GM21367 (cell line): ENCODE measurements at regions not wholly inside any gene's neighbourhood (a gene's known extent, or its start where the extent isn't known, plus 50 kb on each side); places are given as distances from the start of the nearest gene placed in this dataset.

Source experiments
- ATAC-seq: cut with Tn5 transposase; IDR thresholded peaks from one replicate; pipeline ENCODE4 v1.9.1; 2021; ENCODE audit not compliant: unreplicated experiment

DNA sequence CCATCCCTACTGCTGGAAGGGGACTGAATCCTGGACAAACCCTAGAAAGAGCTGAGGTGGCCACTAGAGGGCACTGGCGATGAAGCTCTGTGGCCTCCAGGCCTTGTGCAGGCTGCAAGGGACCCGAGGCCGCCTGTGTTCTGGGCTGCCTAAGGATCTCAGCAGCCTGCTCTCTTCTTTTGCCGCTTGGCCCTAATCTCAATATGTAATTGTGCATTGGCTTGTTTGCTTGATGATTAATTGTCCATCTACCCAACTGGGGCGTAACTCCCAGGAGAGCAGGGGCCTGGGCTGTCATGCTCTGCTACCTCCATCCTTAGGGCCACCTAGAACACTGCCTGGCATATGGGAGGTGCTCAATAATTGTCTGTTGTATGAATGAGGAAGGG, 73.8 kb downstream of the SYNE3 start:
- ATAC-seq = peak; percentile 81

DNA sequence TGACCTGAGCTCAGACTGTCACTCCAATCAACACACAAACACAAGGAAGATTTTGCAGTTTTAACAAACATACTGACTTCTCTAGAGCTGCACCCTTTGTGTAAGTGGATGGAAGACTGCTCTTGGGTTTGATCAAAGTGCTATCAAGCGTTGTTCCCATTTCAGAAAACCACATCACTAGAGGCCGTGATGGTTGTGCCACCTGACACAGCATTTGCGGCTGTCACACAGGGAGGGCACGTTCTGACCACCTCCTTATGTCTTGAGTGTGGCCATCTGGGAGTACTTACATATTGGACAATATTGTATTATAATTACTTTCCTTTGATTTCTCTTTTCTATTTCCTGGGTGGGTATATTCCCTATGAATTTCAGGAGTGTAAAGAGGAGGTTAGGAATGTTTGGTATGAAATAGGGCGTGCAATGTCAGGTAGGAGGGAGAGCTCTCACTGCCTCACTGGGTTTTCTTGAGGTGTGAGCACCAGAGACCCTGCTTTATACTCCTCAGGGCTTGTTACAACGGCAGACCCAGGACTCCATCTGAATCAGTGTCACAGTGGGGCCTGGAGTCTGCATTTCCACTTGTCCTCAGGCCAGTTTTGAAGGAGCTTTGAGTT, 74.3 kb downstream of the SYNE3 start:
- no peak for ATAC-seq

DNA sequence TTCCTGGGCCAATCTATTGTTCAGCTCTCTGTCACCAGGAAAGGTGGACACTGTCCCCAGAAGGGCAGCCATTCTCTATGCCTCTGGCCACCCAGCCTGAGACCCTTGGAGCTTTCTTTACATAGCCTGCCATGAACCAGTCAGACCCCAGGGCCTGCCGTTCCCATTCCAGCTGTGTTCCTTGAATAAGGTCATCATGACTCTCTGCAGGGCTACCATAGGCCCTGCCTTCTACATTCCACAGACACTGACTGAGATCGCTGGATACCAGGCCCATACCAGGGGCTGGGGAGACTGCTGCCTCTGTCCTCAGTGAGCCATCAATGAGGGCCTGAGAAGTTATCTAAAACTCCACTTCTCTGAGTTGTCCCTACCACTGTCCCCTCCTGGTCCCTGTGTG, 75.5 kb downstream of the SYNE3 start:
- ATAC-seq = no peak

DNA sequence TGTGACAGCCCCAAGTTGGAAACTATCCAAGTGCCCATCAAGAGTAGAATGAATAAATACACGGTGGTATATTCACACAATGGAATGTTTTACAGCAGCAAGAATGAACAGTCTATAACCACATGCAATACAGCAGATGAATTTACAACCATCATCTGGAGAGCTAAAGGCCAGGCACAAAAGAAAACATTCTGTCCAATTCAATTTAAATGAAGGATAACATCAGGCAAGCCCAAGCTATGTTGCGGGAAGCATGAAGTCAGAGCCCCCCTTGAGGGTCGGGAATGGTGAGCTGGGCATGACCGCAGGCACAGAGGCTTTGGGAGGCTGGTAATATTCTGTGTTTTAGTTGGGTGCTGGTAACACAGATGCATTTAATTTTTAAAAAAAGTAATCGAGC, 76.0 kb downstream of the SYNE3 start:
- no peak for ATAC-seq

DNA sequence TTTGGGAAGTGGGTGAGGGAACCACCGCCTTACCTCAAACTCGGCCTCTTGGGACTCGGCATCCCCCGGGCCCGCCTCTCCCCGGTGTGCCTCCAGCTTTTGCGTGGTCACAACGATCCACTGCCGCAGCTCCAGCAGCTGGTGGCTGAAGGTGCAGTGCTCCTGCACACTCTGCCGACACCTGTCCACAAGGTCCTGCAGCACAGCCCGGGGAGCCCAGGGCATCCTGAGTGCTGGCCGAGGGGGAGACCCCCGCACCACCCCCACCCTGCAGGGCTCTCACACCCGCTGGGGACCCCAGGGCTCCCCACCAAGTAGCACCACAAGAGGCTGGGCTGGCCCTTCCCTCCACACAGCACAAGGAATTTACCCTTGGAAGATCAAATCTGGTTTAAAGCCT, 76.6 kb downstream of the SYNE3 start:
- ATAC-seq = no peak

DNA sequence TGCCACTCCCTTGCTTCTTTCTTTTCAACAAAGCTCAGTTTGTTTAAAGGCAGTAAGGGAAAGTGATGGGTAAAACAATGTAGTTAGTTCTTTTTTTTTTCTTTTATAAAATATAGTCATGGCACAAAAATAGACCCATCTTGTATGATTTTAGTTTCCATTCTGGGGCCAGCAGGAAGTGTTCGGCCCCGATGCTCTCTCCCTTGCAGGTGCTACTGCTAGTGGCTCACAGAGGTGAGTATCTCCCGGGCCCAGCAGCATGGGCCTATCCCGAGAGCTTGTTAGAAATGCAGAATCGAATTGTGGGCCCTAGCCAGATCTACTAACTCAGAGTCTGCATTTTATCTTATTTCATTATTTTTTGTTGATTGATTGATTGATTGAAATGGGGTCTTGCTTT, 78.7 kb downstream of the SYNE3 start:
- ATAC-seq = no peak

DNA sequence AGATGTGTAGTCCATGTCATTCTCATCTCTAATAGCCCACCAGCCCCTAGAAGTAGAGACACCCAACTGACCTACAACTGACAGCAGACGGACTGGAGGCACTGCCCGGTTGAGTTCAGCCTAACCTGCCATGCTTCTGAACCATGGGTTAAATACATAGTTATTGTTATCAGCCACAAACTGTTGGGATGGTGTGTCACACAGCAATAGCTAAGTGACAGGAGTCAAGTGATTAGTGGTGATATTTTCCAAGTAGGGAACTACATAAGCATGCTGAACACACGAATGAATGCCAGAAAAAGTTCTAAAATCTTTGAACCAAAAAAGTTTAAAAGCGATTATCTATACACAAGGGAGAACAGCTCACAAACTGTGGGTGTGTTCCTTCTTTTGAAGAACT, 80.1 kb downstream of the SYNE3 start:
- no peak for ATAC-seq

DNA sequence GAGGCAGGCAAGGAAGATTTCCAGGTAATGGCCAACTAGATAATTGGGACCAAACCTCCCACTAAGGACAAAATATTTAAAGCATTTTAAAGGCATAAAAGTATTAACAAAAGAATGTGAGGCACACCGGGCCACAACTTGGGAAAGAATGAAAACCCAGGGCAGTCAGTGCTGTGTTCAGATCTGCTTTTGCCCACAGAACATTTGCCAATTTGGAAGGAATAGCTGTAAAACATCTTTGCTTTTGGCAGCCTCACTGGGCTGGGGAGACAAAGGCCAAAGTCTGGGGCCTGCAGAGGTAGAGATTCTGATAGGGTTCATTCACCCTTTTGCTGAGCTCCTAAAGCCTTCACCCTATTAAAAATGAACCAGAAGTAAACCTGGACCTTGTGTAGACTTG, 82.3 kb downstream of the SYNE3 start:
- no peak for ATAC-seq

DNA sequence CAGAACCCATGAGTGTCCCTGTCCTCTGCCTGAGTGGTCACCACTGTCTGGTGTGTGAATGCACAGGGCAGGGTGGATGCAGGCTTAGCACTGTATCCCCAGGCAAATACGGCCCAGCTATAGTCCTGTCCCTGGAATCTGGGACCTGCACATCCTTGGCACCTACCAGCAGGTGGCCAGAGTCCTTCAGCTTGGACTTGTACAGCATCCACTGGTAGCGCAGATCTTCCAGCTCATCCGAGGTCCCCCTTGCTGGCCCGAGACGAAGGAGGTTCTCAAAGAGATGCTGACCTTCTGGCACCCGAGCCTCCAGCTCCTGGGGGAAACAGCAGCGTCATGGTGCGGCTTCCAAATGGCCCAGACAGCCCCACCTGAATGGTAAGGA, 83.4 kb downstream of the SYNE3 start:
- no peak for ATAC-seq

DNA sequence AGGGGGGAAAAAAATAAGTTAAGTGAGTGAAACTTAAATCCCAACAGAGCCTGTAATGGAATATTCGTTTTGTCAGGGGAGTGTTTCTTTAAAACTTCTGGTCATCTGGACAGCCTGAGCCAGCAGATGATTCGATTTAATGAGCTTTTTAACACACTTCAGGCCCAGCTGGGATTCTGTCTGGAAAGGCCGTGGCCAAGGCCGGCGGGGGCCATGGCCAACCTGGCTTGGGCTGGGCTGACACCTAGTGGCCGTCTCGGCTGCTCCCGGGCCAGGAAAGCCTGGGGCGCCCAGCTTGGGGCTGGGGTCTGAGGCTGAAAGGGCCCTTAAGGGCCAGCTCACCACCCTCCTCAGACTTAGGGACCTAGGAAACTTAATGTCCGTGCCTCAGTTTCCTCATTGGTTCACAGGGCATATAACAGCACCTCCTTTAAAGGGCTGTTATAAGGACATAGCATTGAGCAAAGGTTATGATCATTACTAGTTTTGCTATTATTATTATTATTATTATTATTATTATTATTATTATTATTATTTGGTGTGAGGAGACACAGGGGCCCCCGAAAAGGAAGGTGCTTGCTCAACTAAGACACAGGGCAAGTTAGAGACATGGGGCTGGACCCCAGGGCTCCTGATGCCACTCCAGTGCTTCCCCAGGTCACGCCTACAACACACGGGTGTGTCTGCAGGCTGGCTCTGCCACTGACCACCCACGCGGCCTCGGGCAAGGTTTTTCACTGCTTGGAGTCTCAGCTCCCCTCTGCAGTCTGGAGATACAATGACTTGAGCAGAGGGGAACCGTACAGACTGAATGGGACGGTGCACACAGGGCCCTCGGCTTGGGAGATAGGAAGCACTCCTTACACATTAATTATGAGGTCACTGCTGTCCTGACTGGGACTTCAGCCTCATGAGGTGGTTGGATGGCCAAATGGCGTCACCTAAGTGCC, 84.0 kb downstream of the SYNE3 start:
- no peak for ATAC-seq

DNA sequence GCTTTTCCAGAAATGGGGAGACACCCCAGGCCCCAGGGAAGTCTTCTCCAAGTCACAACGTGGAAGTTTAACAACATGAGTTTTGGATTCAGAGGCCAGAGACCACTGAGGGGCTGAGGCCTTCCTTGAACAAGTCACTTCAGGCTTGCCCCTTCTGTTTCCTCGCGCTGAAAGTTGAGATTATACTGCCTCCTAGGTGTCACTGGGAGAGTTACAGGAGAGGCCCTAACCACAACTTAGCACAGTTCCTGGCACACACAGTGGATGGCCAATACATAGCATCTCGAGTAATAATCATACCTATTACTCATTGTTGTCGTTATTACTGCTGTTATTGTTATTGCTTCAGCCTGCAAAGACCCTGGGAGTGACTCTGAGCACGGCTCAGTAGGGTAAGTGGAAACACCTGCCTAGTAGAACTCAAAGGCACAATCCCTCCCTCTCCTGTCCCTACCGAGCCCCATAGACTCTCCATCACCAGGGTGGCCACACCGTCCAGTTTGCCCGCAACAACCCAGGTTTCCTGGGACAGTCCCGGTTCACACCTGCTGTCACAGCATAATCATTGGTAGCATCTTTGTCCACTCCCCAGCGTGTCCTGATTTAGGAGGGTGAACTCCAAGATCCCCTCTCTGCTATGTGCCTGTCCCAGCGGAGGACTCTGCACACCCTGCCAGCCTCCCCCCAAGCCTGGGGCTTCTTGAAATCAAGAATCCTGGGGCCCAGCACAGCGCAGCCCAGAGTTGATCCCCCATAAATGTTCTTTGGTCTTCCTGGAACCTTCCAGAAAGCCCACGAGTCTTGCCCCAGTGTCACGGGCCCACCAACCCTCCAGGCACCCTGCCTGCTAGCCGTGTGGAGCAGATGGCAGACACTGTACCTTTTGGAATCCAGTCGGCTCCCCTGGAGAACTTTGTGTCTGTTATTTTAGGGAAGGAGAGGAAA, 85.0 kb downstream of the SYNE3 start:
- no peak for ATAC-seq

DNA sequence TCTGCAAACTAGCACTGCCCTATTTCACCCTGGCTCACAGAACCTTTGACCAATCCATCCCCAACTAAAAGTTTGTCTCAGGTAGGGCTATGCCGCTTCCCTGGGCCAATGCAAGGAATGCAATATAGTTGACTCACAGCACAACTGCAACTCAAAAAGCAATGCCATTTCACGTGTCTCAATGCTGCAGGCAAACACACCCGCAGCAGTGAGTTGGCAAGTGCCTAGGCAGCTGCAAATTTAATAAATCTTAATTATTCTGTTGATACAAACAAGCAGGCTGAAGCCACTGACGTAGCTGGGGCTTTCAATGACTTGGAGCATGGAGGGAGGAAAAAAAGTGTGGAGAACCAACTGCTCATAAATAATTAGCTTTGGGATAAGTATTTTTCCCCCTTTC, 87.9 kb downstream of the SYNE3 start:
- no peak for ATAC-seq

DNA sequence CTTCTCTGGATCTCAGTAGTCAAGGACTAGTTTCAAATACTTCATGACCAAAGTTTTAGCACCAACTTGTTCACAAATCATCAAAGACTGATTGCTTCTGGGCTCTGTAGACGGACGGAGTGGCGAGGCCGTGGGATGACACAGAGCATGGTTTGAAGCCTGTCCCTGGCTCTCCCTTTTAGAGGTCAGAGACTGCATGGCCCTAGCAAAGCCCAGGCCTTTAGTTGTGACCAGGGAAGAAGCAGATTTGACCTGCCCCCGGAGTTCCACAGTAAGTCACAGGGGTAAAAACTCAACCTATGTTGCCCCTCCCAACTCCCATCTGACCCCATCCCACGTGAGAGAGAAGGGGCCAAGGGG, 90.4 kb downstream of the SYNE3 start:
- no peak for ATAC-seq

DNA sequence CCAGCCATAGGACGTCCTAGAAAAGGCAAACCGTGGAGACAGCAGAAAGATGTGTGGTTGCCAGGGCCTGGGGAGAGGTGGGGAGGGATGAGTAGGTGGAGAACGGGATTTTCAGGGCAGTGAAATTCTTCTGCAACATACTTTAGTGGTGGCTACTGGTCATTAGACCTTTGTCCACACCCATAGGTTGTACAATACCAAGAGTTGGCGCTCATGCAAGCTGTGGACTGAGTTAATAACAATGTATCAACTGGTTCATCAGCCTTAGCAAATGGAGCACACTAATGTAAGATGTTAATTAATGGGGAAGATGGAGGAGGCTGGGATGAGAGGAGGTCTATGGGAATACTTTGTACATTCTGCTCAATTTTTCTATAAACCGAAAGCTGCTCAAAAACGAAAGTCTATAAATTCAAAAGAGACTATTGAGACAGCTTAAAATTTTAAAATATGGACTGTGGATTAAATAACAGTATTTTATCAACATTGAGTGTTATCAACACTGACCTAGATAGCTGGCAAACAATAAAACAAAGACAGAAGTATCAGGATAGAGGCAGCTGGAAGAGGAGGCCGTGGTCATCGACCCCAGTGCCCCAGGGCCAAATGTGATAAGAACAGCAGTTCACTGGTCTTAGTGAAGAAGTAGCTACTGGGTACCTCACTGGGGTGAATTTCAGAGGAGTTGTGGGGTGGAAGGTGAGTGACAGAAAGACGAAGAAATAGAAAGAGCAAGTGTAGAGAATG, 90.9 kb downstream of the SYNE3 start:
- no peak for ATAC-seq

DNA sequence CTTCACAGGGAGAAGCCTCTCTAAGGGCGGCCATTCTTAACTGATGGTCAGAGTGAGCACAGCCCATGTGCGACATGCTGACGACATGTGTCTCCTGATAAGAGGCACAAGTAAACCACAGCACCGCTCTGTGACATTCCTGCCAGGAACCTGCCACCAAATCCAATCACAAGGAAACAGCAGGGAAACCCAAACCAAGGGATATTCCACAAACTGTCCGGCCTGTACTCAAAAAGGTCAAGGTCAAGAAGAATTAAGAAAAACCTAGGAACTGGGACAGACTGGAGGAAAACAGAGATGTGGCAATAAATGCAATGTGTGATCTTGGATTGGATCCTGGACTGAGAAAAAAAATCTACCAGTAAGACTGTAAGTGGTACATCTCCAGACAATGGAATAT, 91.9 kb downstream of the SYNE3 start:
- ATAC-seq = no peak

DNA sequence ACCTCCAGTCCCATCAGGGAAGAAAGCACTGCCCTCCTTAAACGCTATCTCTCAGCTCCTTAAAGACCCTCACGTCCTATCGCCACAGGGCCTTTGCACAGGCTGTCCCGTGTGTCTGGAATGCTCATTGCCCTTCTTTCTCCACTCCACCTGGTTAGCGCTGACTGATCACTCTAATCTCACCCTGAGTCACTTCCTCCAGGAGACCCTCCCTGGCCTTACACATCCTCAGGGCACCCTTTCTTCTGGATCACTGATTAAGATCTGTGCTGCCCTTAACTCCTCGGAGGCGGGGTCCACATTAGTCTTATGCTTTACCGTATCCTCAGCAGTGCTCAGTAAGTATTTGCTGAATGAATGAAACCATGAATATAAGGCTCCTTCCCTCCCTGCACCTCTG, 94.7 kb downstream of the SYNE3 start:
- no peak for ATAC-seq

DNA sequence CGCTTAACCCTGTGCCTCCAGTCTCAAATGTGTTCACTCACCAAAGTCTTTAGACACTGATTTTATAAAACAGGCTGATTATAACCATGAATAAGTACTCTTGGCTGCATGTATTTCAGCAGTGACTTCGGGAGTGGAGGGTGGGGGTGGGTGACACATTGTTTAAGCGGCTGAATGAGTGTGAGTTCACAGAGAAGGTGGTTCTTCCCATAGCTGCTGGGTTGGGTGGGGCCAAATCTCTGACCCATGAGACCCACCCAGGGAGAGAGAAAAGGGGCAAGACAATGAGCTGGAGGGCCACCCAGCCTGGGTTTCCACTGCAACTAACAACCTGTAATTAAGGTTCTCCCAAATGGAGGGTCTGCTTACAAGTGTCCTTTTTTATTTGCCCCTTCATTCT, 96.4 kb downstream of the SYNE3 start:
- no peak for ATAC-seq

DNA sequence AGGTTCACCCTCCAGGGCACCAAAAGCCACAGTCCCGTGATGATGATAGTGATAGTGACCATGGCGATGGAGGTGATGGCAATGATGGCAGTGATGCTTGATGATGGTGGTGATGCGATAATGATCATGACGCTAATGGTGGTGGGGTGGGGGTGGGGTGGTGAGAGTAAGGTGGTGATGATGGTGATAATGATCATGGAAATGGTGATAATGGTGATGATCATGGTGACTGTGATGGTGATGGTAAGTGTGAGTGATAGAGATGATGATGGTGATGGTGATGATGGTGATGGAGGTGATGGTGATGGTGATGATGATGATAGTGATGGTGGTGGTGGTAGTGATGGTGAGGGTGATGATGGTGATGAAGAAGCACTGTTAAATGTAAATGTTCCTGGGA, 96.9 kb downstream of the SYNE3 start:
- ATAC-seq = no peak

DNA sequence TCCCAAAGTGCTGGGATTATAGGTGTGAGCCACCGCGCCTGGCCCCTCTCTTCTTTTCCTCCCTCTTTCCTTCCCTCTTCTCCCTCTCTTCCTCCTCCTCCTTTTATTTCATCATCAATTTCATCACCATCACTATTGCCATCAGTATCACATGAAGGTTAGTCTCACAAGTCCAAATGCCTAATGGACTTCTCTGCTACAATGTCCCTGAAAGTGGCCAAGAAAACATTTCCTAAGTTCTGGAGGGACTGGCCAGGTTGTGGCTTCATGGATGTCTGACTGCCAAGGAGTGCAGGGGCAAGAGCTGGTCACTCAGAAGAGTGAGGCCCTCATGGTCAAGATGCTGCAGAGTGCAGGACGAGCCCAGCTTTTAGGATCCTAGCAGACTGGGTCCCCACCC, 97.6 kb downstream of the SYNE3 start:
- no peak for ATAC-seq

DNA sequence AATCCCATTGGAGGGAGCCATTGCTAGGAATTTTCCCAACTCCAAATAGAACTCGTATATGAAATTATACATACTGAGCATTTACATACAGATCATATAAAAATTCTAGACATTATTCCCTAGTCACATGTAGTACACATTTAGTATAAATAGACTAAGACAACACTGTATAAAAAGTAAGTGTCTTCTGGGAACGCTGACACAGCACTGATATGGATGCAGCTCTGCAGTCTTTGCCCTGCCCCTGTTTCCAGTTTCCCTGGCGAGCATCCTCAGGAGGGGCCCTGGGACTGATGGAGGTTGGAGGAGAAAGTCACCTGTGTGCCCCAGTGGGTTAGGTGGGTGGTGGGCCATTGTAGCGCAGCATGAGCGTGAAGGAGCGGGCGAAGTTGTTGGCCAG, 97.8 kb upstream of the CLMN start:
- ATAC-seq = no peak

DNA sequence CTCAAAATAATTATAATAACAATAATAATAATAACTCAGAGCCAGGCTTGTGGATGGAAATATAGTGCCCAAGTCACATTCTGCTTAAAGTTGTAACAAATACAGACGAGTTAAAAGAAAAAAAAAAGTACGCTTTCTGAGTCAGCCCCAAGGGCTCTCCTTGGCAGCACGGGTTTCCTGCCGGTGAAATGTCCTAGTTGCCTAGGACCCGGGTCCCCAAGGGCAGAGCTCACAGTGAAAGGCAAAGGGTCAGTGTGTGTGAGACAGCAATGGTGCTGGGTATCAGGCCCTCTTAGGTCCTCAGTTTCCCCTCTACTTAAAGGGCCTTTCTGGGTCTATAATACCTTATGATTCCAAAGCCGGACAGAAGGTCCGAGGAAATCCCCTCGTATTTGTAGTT, 96.3 kb upstream of the CLMN start:
- ATAC-seq = no peak
